MM.1S (cell line): ENCODE measurements at regions not wholly inside any gene's neighbourhood (a gene's known extent, or its start where the extent isn't known, plus 50 kb on each side); places are given as distances from the start of the nearest gene placed in this dataset.

ENCODE experiments used
- DNase-seq: peaks from one replicate; pipeline ENCODE4 v3.0.0-alpha.2; 2015
- H2AFZ ChIP-seq: fragments of 300-600 bp; sonication (generic); 2 replicates; pipeline ENCODE4 v1.6.0; 2016; ENCODE audit warnings: antibody characterized with exemption, low read length
- H3F3A ChIP-seq: fragments of 300-600 bp; sonication (generic); 2 replicates; pipeline ENCODE4 v1.6.1; 2016; ENCODE audit warnings: mild to moderate bottlenecking, antibody characterized with exemption, low read length, moderate library complexity, mixed read lengths; ENCODE audit not compliant: insufficient read depth
- H3K27ac ChIP-seq: fragments of 300-600 bp; sonication (generic); 2 replicates; pipeline ENCODE4 v1.5.1; 2016; ENCODE audit warnings: mild to moderate bottlenecking, low read length
- H3K27me3 ChIP-seq: fragments of 300-600 bp; sonication (generic); replicated peaks from 2 replicates; pipeline ENCODE4 v1.6.0; 2016; ENCODE audit warnings: low read length; ENCODE audit not compliant: insufficient read depth
- H3K36me3 ChIP-seq: fragments of 300-600 bp; sonication (generic); replicated peaks from 2 replicates; pipeline ENCODE4 v1.6.1; 2016; ENCODE audit warnings: mild to moderate bottlenecking, low read length, mixed read lengths; ENCODE audit not compliant: insufficient read depth
- H3K4me1 ChIP-seq: fragments of 300-600 bp; sonication (generic); 2 replicates; pipeline ENCODE4 v1.6.1; 2016; ENCODE audit warnings: low read length, mixed read lengths
- H3K4me2 ChIP-seq: fragments of 300-600 bp; sonication (generic); 2 replicates; pipeline ENCODE4 v1.6.0; 2016; ENCODE audit warnings: low read depth, low read length
- H3K4me3 ChIP-seq: fragments of 300-600 bp; sonication (generic); 2 replicates; pipeline ENCODE4 v1.5.1; 2016; ENCODE audit warnings: low read length, mixed read lengths
- H3K79me2 ChIP-seq: fragments of 300-600 bp; sonication (generic); 2 replicates; pipeline ENCODE4 v1.6.1; 2016; ENCODE audit warnings: mixed run types, low read length, mixed read lengths
- H3K9ac ChIP-seq: fragments of 300-600 bp; sonication (generic); 2 replicates; pipeline ENCODE4 v1.6.1; 2016; ENCODE audit warnings: low read length, mixed read lengths
- H3K9me2 ChIP-seq: fragments of 300-600 bp; sonication (generic); replicated peaks from 2 replicates; pipeline ENCODE4 v1.6.1; 2016; ENCODE audit warnings: mild to moderate bottlenecking, low read length, mixed read lengths; ENCODE audit not compliant: insufficient read depth
- H3K9me3 ChIP-seq: fragments of 300-600 bp; sonication (generic); replicated peaks from 2 replicates; pipeline ENCODE4 v1.6.1; 2016; ENCODE audit warnings: mild to moderate bottlenecking, low read length, mixed read lengths; ENCODE audit not compliant: insufficient read depth
- H4K20me1 ChIP-seq: fragments of 300-600 bp; sonication (generic); 2 replicates; pipeline ENCODE4 v1.6.1; 2016; ENCODE audit warnings: mild to moderate bottlenecking, low read length, moderate library complexity, mixed read lengths; ENCODE audit not compliant: insufficient read depth
- CTCF ChIP-seq: fragments of 300-600 bp; sonication (generic); IDR thresholded peaks from 2 replicates; pipeline ENCODE4 v1.5.1; 2016; ENCODE audit warnings: antibody characterized with exemption, low read length, mixed read lengths
- EZH2 ChIP-seq: fragments of 300-600 bp; sonication (generic); optimal IDR thresholded peaks from 2 replicates; pipeline ENCODE3; 2017; ENCODE audit warnings: low read depth, mild to moderate bottlenecking, antibody characterized with exemption, low read length, mixed read lengths
- EZH2phosphoT487 ChIP-seq: fragments of 300-600 bp; sonication (generic); IDR thresholded peaks from 2 replicates; pipeline ENCODE4 v1.6.1; 2018; ENCODE audit warnings: antibody characterized with exemption, low read length

GRCh38 chr9:134986957-134987356, 69.2 kb upstream of the FCN1 start:
- Histone ChIP-seq H3F3A (no peaks in the 10 kb centered on the region), H3K36me3 (no peaks in the 10 kb centered on the region), H3K9me2 (no peaks in the 10 kb centered on the region), H3K9ac (no peak overlapping the region), H3K4me2 (no peak overlapping the region), H3K27ac (no peak overlapping the region), H3K79me2 (no peaks in the 10 kb centered on the region), H3K27me3 (peaks cover 69% of the 10 kb centered on the region), H2AFZ (no peak overlapping the region), H3K4me3 (no peak overlapping the region), H3K4me1 (no peaks in the 10 kb centered on the region), H4K20me1 (no peaks in the 10 kb centered on the region), H3K9me3 (no peaks in the 10 kb centered on the region)
- DNase-seq, result no peak
- no peak for TF ChIP-seq EZH2
- TF ChIP-seq CTCF, result no peak
- no peak for TF ChIP-seq EZH2phosphoT487

GRCh38 chr9:134987376-134987775, 69.7 kb upstream of the FCN1 start:
- no peak for DNase-seq
- Histone ChIP-seq H2AFZ (no peak overlapping the region), H3F3A (no peaks in the 10 kb centered on the region), H3K27ac (no peak overlapping the region), H4K20me1 (no peaks in the 10 kb centered on the region), H3K4me2 (no peak overlapping the region), H3K4me1 (no peaks in the 10 kb centered on the region), H3K9me2 (no peaks in the 10 kb centered on the region), H3K79me2 (no peaks in the 10 kb centered on the region), H3K9me3 (no peaks in the 10 kb centered on the region), H3K9ac (no peak overlapping the region), H3K4me3 (no peak overlapping the region), H3K36me3 (no peaks in the 10 kb centered on the region), H3K27me3 (peaks cover 67% of the 10 kb centered on the region)
- TF ChIP-seq EZH2 (no peak), EZH2phosphoT487 (no peak), CTCF (no peak)

GRCh38 chr9:134987906-134988700, 70.4 kb upstream of the FCN1 start:
- Histone ChIP-seq H3K4me2 (no peak overlapping the region), H3K9ac (no peak overlapping the region), H3K27me3 (peaks cover 67% of the 10 kb centered on the region), H3K9me2 (no peaks in the 10 kb centered on the region), H3K4me3 (no peak overlapping the region), H3F3A (no peaks in the 10 kb centered on the region), H3K27ac (no peak overlapping the region), H3K36me3 (no peaks in the 10 kb centered on the region), H3K9me3 (no peaks in the 10 kb centered on the region), H4K20me1 (no peaks in the 10 kb centered on the region), H3K79me2 (no peaks in the 10 kb centered on the region), H2AFZ (no peak overlapping the region), H3K4me1 (no peaks in the 10 kb centered on the region)
- TF ChIP-seq EZH2phosphoT487, result no peak
- TF ChIP-seq EZH2, result no peak
- no peak for TF ChIP-seq CTCF
- DNase-seq, result no peak
